HEK293 (cell line): ENCODE measurements at regions not wholly inside any gene's neighbourhood (a gene's known extent, or its start where the extent isn't known, plus 50 kb on each side); places are given as distances from the start of the nearest gene placed in this dataset.

Experiments
- CTCF ChIA-PET: fragments of 350-600 bp; formaldehyde crosslinking; extraction: SDS; loops from one replicate; lab custom pipeline; 2021; ENCODE audit warnings: antibody characterized with exemption; lab: Yijun Ruan, JAX
- POLR2A ChIA-PET: fragments of 300-600 bp; formaldehyde crosslinking; extraction: SDS; loops from one replicate; lab custom pipeline; 2020; ENCODE audit warnings: antibody characterized with exemption, inconsistent platforms; lab: Yijun Ruan, JAX
- H3K27ac ChIP-seq: fragments of 200-500 bp; sonication (Bioruptor generic); 2 replicates; pipeline ENCODE4 v1.5.1; 2014; ENCODE audit warnings: low read depth, low read length, control low read depth, inconsistent platforms; ENCODE audit errors: extremely low read depth
- H3K36me3 ChIP-seq, 2 experiments: fragments of 200-500 bp in 1 of 2; sonication (Bioruptor generic) in 1 of 2; 1 replicate in 1 of 2; 2 replicates in 1 of 2; pipeline ENCODE4 v1.5.1; 2014 to 2017; ENCODE audit warnings: inconsistent platforms in 2 of 2, low read length in 2 of 2; ENCODE audit not compliant: control insufficient read depth in 2 of 2, insufficient read depth in 1 of 2
- H3K4me1 ChIP-seq: fragments of 200-500 bp; sonication (Bioruptor generic); 2 replicates; pipeline ENCODE4 v1.5.1; 2014; ENCODE audit warnings: mild to moderate bottlenecking, low read length, inconsistent platforms; ENCODE audit not compliant: control insufficient read depth, insufficient read depth
- H3K4me3 ChIP-seq: 2 replicates; pipeline ENCODE4 v1.5.1; 2011; ENCODE audit warnings: low read depth, mild to moderate bottlenecking, control low read depth, low read length, moderate library complexity
- H3K9me3 ChIP-seq: fragments of 200-500 bp; sonication (Bioruptor generic); 2 replicates; pipeline ENCODE4 v1.5.1; 2014; ENCODE audit warnings: low read depth, low read length, inconsistent platforms; ENCODE audit not compliant: control insufficient read depth, insufficient read depth
- GLIS2 ChIP-seq: fragments of 450-650 bp; formaldehyde crosslinking; IDR thresholded peaks from 2 replicates; pipeline ENCODE4 v1.5.1; 2016; ENCODE audit warnings: missing biosample characterization, missing genetic modification characterization
- HIC1 ChIP-seq: fragments of 450-650 bp; formaldehyde crosslinking; IDR thresholded peaks from 2 replicates; pipeline ENCODE4 v1.5.1; 2016; ENCODE audit warnings: missing biosample characterization, missing genetic modification characterization
- HOXD13 ChIP-seq: sonication (generic); formaldehyde crosslinking; IDR thresholded peaks from 2 replicates; pipeline ENCODE4 v1.8.0; 2022; ENCODE audit warnings: missing genetic modification reagents, borderline replicate concordance
- KLF9 ChIP-seq: fragments of 450-650 bp; formaldehyde crosslinking; IDR thresholded peaks from 2 replicates; pipeline ENCODE4 v1.5.1; 2016; ENCODE audit warnings: missing biosample characterization, missing genetic modification characterization, low read depth
- ZBTB21 ChIP-seq: fragments of 450-650 bp; formaldehyde crosslinking; IDR thresholded peaks from 2 replicates; pipeline ENCODE4 v1.5.1; 2017; ENCODE audit warnings: missing biosample characterization, missing genetic modification characterization
- ZBTB8A ChIP-seq: fragments of 450-650 bp; formaldehyde crosslinking; IDR thresholded peaks from 2 replicates; pipeline ENCODE4 v1.5.1; 2016; ENCODE audit warnings: missing biosample characterization, missing genetic modification characterization
- ZFP41 ChIP-seq: fragments of 450-650 bp; formaldehyde crosslinking; IDR thresholded peaks from 2 replicates; pipeline ENCODE4 v1.5.1; 2016; ENCODE audit warnings: missing biosample characterization, missing genetic modification characterization, borderline replicate concordance
- ZNF157 ChIP-seq: fragments of 450-650 bp; formaldehyde crosslinking; IDR thresholded peaks from 2 replicates; pipeline ENCODE4 v1.5.1; 2016; ENCODE audit warnings: missing biosample characterization, missing genetic modification characterization
- ZNF16 ChIP-seq: fragments of 450-650 bp; formaldehyde crosslinking; IDR thresholded peaks from 2 replicates; pipeline ENCODE4 v1.5.1; 2016; ENCODE audit warnings: low read depth, missing biosample characterization, missing genetic modification characterization
- ZNF175 ChIP-seq: fragments of 450-650 bp; formaldehyde crosslinking; IDR thresholded peaks from 2 replicates; pipeline ENCODE4 v1.5.1; 2016; ENCODE audit warnings: missing biosample characterization, missing genetic modification characterization
- ZNF18 ChIP-seq: fragments of 450-650 bp; formaldehyde crosslinking; IDR thresholded peaks from 2 replicates; pipeline ENCODE4 v1.5.1; 2016; ENCODE audit warnings: missing biosample characterization, missing genetic modification characterization
- ZNF239 ChIP-seq: fragments of 450-650 bp; formaldehyde crosslinking; IDR thresholded peaks from 2 replicates; pipeline ENCODE4 v1.5.1; 2016; ENCODE audit warnings: missing biosample characterization, missing genetic modification characterization
- ZNF274 ChIP-seq, 2 experiments: fragments of 200-500 bp in 1 of 2; fragments of 450-650 bp in 1 of 2; sonication (Bioruptor generic) in 1 of 2; formaldehyde crosslinking in 1 of 2; IDR thresholded peaks; 2 replicates each; pipeline versions ENCODE4 v1.5.1 to v1.6.1; 2014 to 2016; ENCODE audit warnings: borderline replicate concordance in 1 of 2, inconsistent platforms in 1 of 2, low read length in 1 of 2, missing biosample characterization in 1 of 2, missing genetic modification characterization in 1 of 2
- ZNF280C ChIP-seq: fragments of 450-650 bp; formaldehyde crosslinking; IDR thresholded peaks from 2 replicates; pipeline ENCODE4 v1.5.1; 2016; ENCODE audit warnings: missing biosample characterization, missing genetic modification characterization
- ZNF350 ChIP-seq: fragments of 450-650 bp; formaldehyde crosslinking; IDR thresholded peaks from 2 replicates; pipeline ENCODE4 v1.5.0; 2017; ENCODE audit warnings: missing biosample characterization, mild to moderate bottlenecking, missing genetic modification characterization
- ZNF488 ChIP-seq: fragments of 450-650 bp; formaldehyde crosslinking; IDR thresholded peaks from 2 replicates; pipeline ENCODE4 v1.5.1; 2016; ENCODE audit warnings: missing biosample characterization, missing genetic modification characterization
- ZNF544 ChIP-seq: fragments of 450-650 bp; formaldehyde crosslinking; IDR thresholded peaks from 2 replicates; pipeline ENCODE4 v1.5.0; 2017; ENCODE audit warnings: missing biosample characterization, missing genetic modification characterization
- ZNF610 ChIP-seq: fragments of 450-650 bp; formaldehyde crosslinking; IDR thresholded peaks from 2 replicates; pipeline ENCODE4 v1.5.1; 2016; ENCODE audit warnings: missing biosample characterization, missing genetic modification characterization, borderline replicate concordance
- ZNF658 ChIP-seq: fragments of 450-650 bp; formaldehyde crosslinking; IDR thresholded peaks from 2 replicates; pipeline ENCODE4; 2016; ENCODE audit warnings: missing biosample characterization, missing genetic modification characterization

GRCh38 chr1:82587371-82587770, 786.6 kb downstream of the ADGRL2 start:
- Histone ChIP-seq H3K27ac (no peak overlapping the region), H3K9me3 (no peaks in the 10 kb centered on the region), H3K36me3 (no peaks in the 10 kb centered on the region), H3K4me1 (no peaks in the 10 kb centered on the region), H3K4me3 (no peak overlapping the region)
- ChIA-PET POLR2A (no interaction called here), CTCF (no interaction called here)
- TF ChIP-seq ZBTB8A (tag by site-specific recombination): no peak
- TF ChIP-seq ZNF157 (tag by site-specific recombination): no peak
- TF ChIP-seq ZNF16 (tag by site-specific recombination): no peak
- TF ChIP-seq ZNF610 (tag by site-specific recombination): no peak
- no peak for TF ChIP-seq HOXD13 (CRISPR knock-in tag)
- no peak for TF ChIP-seq ZFP41
- TF ChIP-seq ZNF658: no peak
- TF ChIP-seq ZNF274 (IDR thresholded peaks at IDR 0.05; ENCODE audit: low read length): no peak
- no peak for TF ChIP-seq ZNF274 (tag by site-specific recombination; IDR thresholded peaks at IDR 0.05; ENCODE audit: borderline replicate concordance)
- no peak for TF ChIP-seq ZNF488 (tag by site-specific recombination)
- no peak for TF ChIP-seq ZNF280C
- TF ChIP-seq ZBTB21: no peak
- no peak for TF ChIP-seq ZNF18 (tag by site-specific recombination)
- TF ChIP-seq ZNF175 (tag by site-specific recombination): no peak
- TF ChIP-seq ZNF544: no peak

- Histone ChIP-seq H3K36me3 (no peaks in the 10 kb centered on the region), H3K9me3 (no peaks in the 10 kb centered on the region), H3K4me1 (no peaks in the 10 kb centered on the region), H3K4me3 (no peak overlapping the region), H3K27ac (no peak overlapping the region)
- POLR2A ChIA-PET: no interaction called here
- CTCF ChIA-PET: no interaction called here
- TF ChIP-seq HIC1 (tag by site-specific recombination) (no peak), KLF9 (no peak), GLIS2 (no peak), ZNF350 (peak; percentile 69; the same call in 1 of the 2 replicates), ZNF239 (tag by site-specific recombination) (no peak)
Measured at GRCh38 chr1:82586473-82586872, 785.7 kb downstream of the ADGRL2 start.
